IPS-15b (cell line): ENCODE measurements at regions not wholly inside any gene's neighbourhood (a gene's known extent, or its start where the extent isn't known, plus 50 kb on each side); places are given as distances from the start of the nearest gene placed in this dataset.

Experiments
- H3K27me3 ChIP-seq: one replicate; pipeline ENCODE4 v1.6.1; 2013; ENCODE audit warnings: low read length; ENCODE audit not compliant: control insufficient read depth, insufficient read depth
- H3K36me3 ChIP-seq: one replicate; pipeline ENCODE4 v1.6.1; 2013; ENCODE audit warnings: low read length; ENCODE audit not compliant: control insufficient read depth, insufficient read depth
- H3K4me1 ChIP-seq: one replicate; pipeline ENCODE4 v1.6.1; 2013; ENCODE audit warnings: mild to moderate bottlenecking, low read length; ENCODE audit not compliant: control insufficient read depth, insufficient read depth
- H3K4me3 ChIP-seq: one replicate; pipeline ENCODE4 v1.5.1; 2013; ENCODE audit warnings: low read depth, low read length
- H3K9ac ChIP-seq: one replicate; pipeline ENCODE4 v1.6.1; 2013; ENCODE audit warnings: low read depth, mild to moderate bottlenecking, low read length
- H3K9me3 ChIP-seq: one replicate; pipeline ENCODE4 v1.6.1; 2013; ENCODE audit warnings: mild to moderate bottlenecking, low read length; ENCODE audit not compliant: control insufficient read depth, insufficient read depth

GRCh38 chr7:109915670-109916069 lies 1175.3 kb upstream of the LRRN3 start:
- H3K9ac ChIP-seq, result no peak overlapping the region
- no peaks in the 10 kb centered on the region for H3K36me3 ChIP-seq
- no peaks in the 10 kb centered on the region for H3K9me3 ChIP-seq
- no peaks in the 10 kb centered on the region for H3K4me1 ChIP-seq
- no peak overlapping the region for H3K4me3 ChIP-seq
- no peaks in the 10 kb centered on the region for H3K27me3 ChIP-seq

GRCh38 chr7:109926738-109927137 lies 1164.2 kb upstream of the LRRN3 start:
- Histone ChIP-seq H3K36me3 (no peaks in the 10 kb centered on the region), H3K9ac (no peak overlapping the region), H3K9me3 (peaks cover 10% of the 10 kb centered on the region), H3K4me1 (no peaks in the 10 kb centered on the region), H3K4me3 (no peak overlapping the region), H3K27me3 (no peaks in the 10 kb centered on the region)

GRCh38 chr7:109930049-109930448 lies 1160.9 kb upstream of the LRRN3 start:
- Histone ChIP-seq H3K27me3 (no peaks in the 10 kb centered on the region), H3K4me1 (no peaks in the 10 kb centered on the region), H3K36me3 (no peaks in the 10 kb centered on the region), H3K9me3 (peaks cover 7% of the 10 kb centered on the region), H3K4me3 (no peak overlapping the region), H3K9ac (no peak overlapping the region)

GRCh38 chr7:109939207-109939606 lies 1151.7 kb upstream of the LRRN3 start:
- H3K27me3 ChIP-seq, result no peaks in the 10 kb centered on the region
- no peaks in the 10 kb centered on the region for H3K4me1 ChIP-seq
- H3K4me3 ChIP-seq, result no peak overlapping the region
- H3K9ac ChIP-seq, result no peak overlapping the region
- H3K9me3 ChIP-seq, result peaks cover 7% of the 10 kb centered on the region
- H3K36me3 ChIP-seq, result peaks cover 3% of the 10 kb centered on the region

GRCh38 chr7:109945820-109946518 lies 1145.0 kb upstream of the LRRN3 start:
- Histone ChIP-seq H3K36me3 (no peaks in the 10 kb centered on the region), H3K9ac (no peak overlapping the region), H3K4me3 (no peak overlapping the region), H3K4me1 (no peaks in the 10 kb centered on the region), H3K27me3 (no peaks in the 10 kb centered on the region), H3K9me3 (no peaks in the 10 kb centered on the region)

- no peak overlapping the region for H3K4me3 ChIP-seq
- H3K27me3 ChIP-seq, result no peaks in the 10 kb centered on the region
- H3K4me1 ChIP-seq, result no peaks in the 10 kb centered on the region
- H3K36me3 ChIP-seq, result no peaks in the 10 kb centered on the region
- H3K9ac ChIP-seq, result no peak overlapping the region
- no peaks in the 10 kb centered on the region for H3K9me3 ChIP-seq
These were observed 1140.7 kb upstream of the LRRN3 start for GRCh38 chr7:109950256-109950655.

- Histone ChIP-seq H3K4me3 (no peak overlapping the region), H3K4me1 (no peaks in the 10 kb centered on the region), H3K9ac (no peak overlapping the region), H3K9me3 (no peaks in the 10 kb centered on the region), H3K36me3 (no peaks in the 10 kb centered on the region), H3K27me3 (no peaks in the 10 kb centered on the region)
These were observed 1139.9 kb upstream of the LRRN3 start for GRCh38 chr7:109950821-109951564.

- Histone ChIP-seq H3K27me3 (no peaks in the 10 kb centered on the region), H3K36me3 (no peaks in the 10 kb centered on the region), H3K4me1 (no peaks in the 10 kb centered on the region), H3K9ac (no peak overlapping the region), H3K4me3 (no peak overlapping the region), H3K9me3 (no peaks in the 10 kb centered on the region)
These were observed 1139.4 kb upstream of the LRRN3 start for GRCh38 chr7:109951565-109951928.

GRCh38 chr7:109955986-109956385 lies 1134.9 kb upstream of the LRRN3 start:
- Histone ChIP-seq H3K4me3 (no peak overlapping the region), H3K4me1 (no peaks in the 10 kb centered on the region)

GRCh38 chr7:109956916-109957315 lies 1134.0 kb upstream of the LRRN3 start:
- H3K27me3 ChIP-seq, result no peaks in the 10 kb centered on the region
- no peaks in the 10 kb centered on the region for H3K4me1 ChIP-seq
- H3K4me3 ChIP-seq, result no peak overlapping the region
- H3K9me3 ChIP-seq, result no peaks in the 10 kb centered on the region
- H3K9ac ChIP-seq, result no peak overlapping the region
- H3K36me3 ChIP-seq, result no peaks in the 10 kb centered on the region

More at GRCh38 chr7:109955986-109956385, 1134.9 kb upstream of the LRRN3 start:
- H3K9me3 ChIP-seq, result no peaks in the 10 kb centered on the region
- no peak overlapping the region for H3K9ac ChIP-seq
- no peaks in the 10 kb centered on the region for H3K27me3 ChIP-seq
- H3K36me3 ChIP-seq, result no peaks in the 10 kb centered on the region

GRCh38 chr7:109963741-109964140 lies 1127.2 kb upstream of the LRRN3 start:
- H3K9me3 ChIP-seq, result no peaks in the 10 kb centered on the region
- H3K4me1 ChIP-seq, result no peaks in the 10 kb centered on the region
- no peak overlapping the region for H3K4me3 ChIP-seq
- no peaks in the 10 kb centered on the region for H3K27me3 ChIP-seq
- no peaks in the 10 kb centered on the region for H3K36me3 ChIP-seq
- H3K9ac ChIP-seq, result no peak overlapping the region

GRCh38 chr7:109964780-109965179 lies 1126.1 kb upstream of the LRRN3 start:
- no peaks in the 10 kb centered on the region for H3K9me3 ChIP-seq
- H3K4me3 ChIP-seq, result no peak overlapping the region
- H3K27me3 ChIP-seq, result no peaks in the 10 kb centered on the region
- no peaks in the 10 kb centered on the region for H3K4me1 ChIP-seq
- no peaks in the 10 kb centered on the region for H3K36me3 ChIP-seq
- no peak overlapping the region for H3K9ac ChIP-seq
